ENCODE measurements at regions not wholly inside any gene's neighbourhood (a gene's known extent, or its start where the extent isn't known, plus 50 kb on each side); places are given as distances from the start of the nearest gene placed in this dataset.

DNA sequence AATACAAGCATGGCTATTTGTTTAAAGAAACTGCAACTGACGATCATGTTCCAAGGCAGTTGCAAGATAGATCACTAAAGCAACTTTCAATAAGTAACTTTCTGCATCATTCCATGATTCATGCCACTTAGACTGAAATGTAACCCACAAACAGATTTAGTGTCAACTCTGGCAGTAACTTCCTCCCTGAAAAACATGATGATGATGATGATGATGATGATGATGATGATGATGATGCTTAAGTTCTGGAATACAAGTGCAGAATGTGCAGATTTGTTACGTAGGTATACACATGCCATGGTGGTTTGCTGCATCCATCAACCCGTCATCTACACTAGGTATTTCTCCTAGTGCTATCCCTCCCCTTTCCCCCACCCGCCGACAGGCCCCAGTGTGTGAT, 754.7 kb downstream of the INHBA start:
- no peaks in the 10 kb centered on the region for H3K4me1 ChIP-seq (ENCODE audit: control insufficient read depth, insufficient read depth, low read length)
- H3K4me3 ChIP-seq (ENCODE audit: low read length), result no peak overlapping the region
- DNase-seq, result no peak
- Mint-ChIP-seq H3K27me3 (ENCODE audit: insufficient read depth) (no peaks in the 10 kb centered on the region), H3K36me3 (ENCODE audit: low read depth) (no peaks in the 10 kb centered on the region), H3K4me3 (no peak overlapping the region), H3K27ac (no peak overlapping the region), H3K4me1 (no peaks in the 10 kb centered on the region), H3K9me3 (peaks cover 42% of the 10 kb centered on the region)
- H3K27me3 ChIP-seq (ENCODE audit: control insufficient read depth, insufficient read depth, low read length, poor library complexity, severe bottlenecking), result no peaks in the 10 kb centered on the region
- TF ChIP-seq, protein P1, sequence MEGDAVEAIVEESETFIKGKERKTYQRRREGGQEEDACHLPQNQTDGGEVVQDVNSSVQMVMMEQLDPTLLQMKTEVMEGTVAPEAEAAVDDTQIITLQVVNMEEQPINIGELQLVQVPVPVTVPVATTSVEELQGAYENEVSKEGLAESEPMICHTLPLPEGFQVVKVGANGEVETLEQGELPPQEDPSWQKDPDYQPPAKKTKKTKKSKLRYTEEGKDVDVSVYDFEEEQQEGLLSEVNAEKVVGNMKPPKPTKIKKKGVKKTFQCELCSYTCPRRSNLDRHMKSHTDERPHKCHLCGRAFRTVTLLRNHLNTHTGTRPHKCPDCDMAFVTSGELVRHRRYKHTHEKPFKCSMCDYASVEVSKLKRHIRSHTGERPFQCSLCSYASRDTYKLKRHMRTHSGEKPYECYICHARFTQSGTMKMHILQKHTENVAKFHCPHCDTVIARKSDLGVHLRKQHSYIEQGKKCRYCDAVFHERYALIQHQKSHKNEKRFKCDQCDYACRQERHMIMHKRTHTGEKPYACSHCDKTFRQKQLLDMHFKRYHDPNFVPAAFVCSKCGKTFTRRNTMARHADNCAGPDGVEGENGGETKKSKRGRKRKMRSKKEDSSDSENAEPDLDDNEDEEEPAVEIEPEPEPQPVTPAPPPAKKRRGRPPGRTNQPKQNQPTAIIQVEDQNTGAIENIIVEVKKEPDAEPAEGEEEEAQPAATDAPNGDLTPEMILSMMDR (conservative IDR thresholded peaks at IDR 0.05), result no peak
- H3K9me3 ChIP-seq (ENCODE audit: control insufficient read depth, low read length), result peaks cover 13% of the 10 kb centered on the region
- 96 to 100% methylated on average over 1 to 4 of the region's 5 CpGs for WGBS, 2 experiments (ENCODE audit: insufficient coverage in 1 of 2, insufficient read length in 1 of 2)
- no peak overlapping the region for H3K9ac ChIP-seq (ENCODE audit: extremely low read depth, low read length, poor library complexity, severe bottlenecking)
- H3K36me3 ChIP-seq (ENCODE audit: control insufficient read depth, insufficient read depth, low read length), result no peaks in the 10 kb centered on the region
- no peak overlapping the region for H3K27ac ChIP-seq (ENCODE audit: low read depth, low read length)

DNA sequence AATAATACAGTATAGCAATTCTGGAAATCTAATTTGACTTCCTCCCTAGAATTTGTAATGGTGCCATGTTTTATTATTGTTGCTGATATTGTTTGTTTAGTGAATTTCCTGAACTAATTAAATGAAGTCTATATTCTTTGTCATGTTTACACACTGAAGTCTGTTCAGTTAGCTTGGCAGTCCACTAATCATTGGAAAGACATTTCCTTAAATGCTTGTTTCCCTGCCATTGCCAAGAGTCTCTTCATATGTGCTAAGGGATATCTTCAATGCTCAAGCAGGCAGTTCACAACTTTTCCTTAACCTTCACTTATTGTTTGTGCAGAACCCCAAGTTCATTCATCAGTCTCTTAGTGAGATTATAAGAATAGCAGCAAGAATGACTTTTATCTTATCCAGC, 755.3 kb downstream of the INHBA start:
- Histone ChIP-seq H3K9ac (ENCODE audit: extremely low read depth, low read length, poor library complexity, severe bottlenecking) (no peak overlapping the region), H3K9me3 (ENCODE audit: control insufficient read depth, low read length) (peaks cover 13% of the 10 kb centered on the region), H3K4me3 (ENCODE audit: low read length) (no peak overlapping the region), H3K4me1 (ENCODE audit: control insufficient read depth, insufficient read depth, low read length) (no peaks in the 10 kb centered on the region), H3K27me3 (ENCODE audit: control insufficient read depth, insufficient read depth, low read length, poor library complexity, severe bottlenecking) (no peaks in the 10 kb centered on the region), H3K27ac (ENCODE audit: low read depth, low read length) (no peak overlapping the region), H3K36me3 (ENCODE audit: control insufficient read depth, insufficient read depth, low read length) (no peaks in the 10 kb centered on the region)
- no peak overlapping the region for H3K27ac Mint-ChIP-seq
- H3K36me3 Mint-ChIP-seq (ENCODE audit: low read depth), result no peaks in the 10 kb centered on the region
- peaks cover 35% of the 10 kb centered on the region for H3K9me3 Mint-ChIP-seq
- H3K4me1 Mint-ChIP-seq, result no peaks in the 10 kb centered on the region
- DNase-seq, result no peak
- H3K4me3 Mint-ChIP-seq, result no peak overlapping the region
- TF ChIP-seq, protein P1 (conservative IDR thresholded peaks at IDR 0.05), result no peak
- no peaks in the 10 kb centered on the region for H3K27me3 Mint-ChIP-seq (ENCODE audit: insufficient read depth)

DNA sequence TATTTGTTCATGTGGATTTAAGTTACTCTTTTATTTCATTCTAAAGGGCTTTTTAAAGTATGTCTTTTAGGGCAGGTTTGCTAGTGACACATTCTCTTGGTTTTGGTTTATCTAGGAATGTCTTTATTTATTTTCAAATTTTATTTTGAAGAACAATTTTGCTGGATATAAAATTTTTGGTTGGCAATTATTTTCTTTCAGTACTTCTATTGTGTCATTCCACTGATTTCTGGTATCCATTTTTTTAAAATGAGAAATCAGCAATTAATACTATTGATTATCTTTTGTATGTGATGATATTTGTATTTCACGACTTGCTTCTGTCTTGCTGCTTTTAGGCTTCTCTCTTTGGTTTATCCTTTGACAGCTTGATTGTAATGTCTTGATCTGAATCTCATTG, 756.3 kb downstream of the INHBA start:
- peaks cover 33% of the 10 kb centered on the region for H3K9me3 Mint-ChIP-seq
- no peak for DNase-seq
- Histone ChIP-seq H3K4me3 (ENCODE audit: low read length) (no peak overlapping the region), H3K27me3 (ENCODE audit: control insufficient read depth, insufficient read depth, low read length, poor library complexity, severe bottlenecking) (no peaks in the 10 kb centered on the region), H3K36me3 (ENCODE audit: control insufficient read depth, insufficient read depth, low read length) (no peaks in the 10 kb centered on the region), H3K9ac (ENCODE audit: extremely low read depth, low read length, poor library complexity, severe bottlenecking) (no peak overlapping the region), H3K4me1 (ENCODE audit: control insufficient read depth, insufficient read depth, low read length) (no peaks in the 10 kb centered on the region), H3K27ac (ENCODE audit: low read depth, low read length) (no peak overlapping the region), H3K9me3 (ENCODE audit: control insufficient read depth, low read length) (peaks cover 13% of the 10 kb centered on the region)
- H3K27me3 Mint-ChIP-seq (ENCODE audit: insufficient read depth), result no peaks in the 10 kb centered on the region
- H3K4me1 Mint-ChIP-seq, result no peaks in the 10 kb centered on the region
- TF ChIP-seq, protein P1 (conservative IDR thresholded peaks at IDR 0.05), result no peak
- no peak overlapping the region for H3K27ac Mint-ChIP-seq
- no peak overlapping the region for H3K4me3 Mint-ChIP-seq
- WGBS, 2 experiments (ENCODE audit: insufficient coverage in 1 of 2, insufficient read length in 1 of 2), result 92% methylated on average over 1 of the region's 1 CpG; no CpG with 5 or more reads in 1 of the 2 experiments
- no peaks in the 10 kb centered on the region for H3K36me3 Mint-ChIP-seq (ENCODE audit: low read depth)
